ENCODE measurements at regions not wholly inside any gene's neighbourhood (a gene's known extent, or its start where the extent isn't known, plus 50 kb on each side); places are given as distances from the start of the nearest gene placed in this dataset.

DNA sequence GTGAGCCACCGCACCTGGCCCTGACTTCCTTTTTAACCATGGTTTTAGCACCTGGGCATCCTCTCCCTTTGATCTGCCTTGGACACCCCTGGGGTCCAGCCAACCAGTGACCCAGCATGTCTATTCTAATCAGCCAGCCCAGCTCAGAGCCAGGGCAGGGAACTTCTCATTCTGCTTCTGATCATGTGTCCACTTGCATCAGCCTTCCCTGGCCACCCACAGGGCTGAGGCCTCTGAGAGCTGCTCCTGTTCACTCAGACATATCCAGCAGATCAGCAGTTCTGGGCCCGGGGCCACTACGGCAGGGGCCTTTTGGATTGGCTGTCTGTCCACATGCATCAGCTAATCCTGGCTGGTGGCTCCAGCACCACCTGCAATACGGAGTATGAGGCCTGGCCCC lies 117.9 kb upstream of the MAP1LC3B2 start:
- H3K4me3 ChIP-seq (replicated peaks in 1 of 3; ENCODE audit: insufficient read depth in 1 of 3, low read depth in 2 of 3, low read length in 3 of 3): no peak overlapping the region
- no peak overlapping the region for H2AFZ ChIP-seq (ENCODE audit: low read length)
- peaks cover 18% of the 10 kb centered on the region for H3K4me1 ChIP-seq (ENCODE audit: insufficient read depth, low read length)
- H4K20me1 ChIP-seq (ENCODE audit: insufficient read depth, low read length): no peaks in the 10 kb centered on the region
- H3K36me3 ChIP-seq (replicated peaks in 1 of 2; ENCODE audit: control insufficient read depth in 1 of 2, insufficient read depth in 2 of 2, low read length in 2 of 2): no peaks in the 10 kb centered on the region
- POLR2A ChIA-PET: no interaction called here
- peaks cover 1 to 8% of the 10 kb centered on the region in 2 experiments; a peak in 3 of 5 replicates for H3K27me3 ChIP-seq (ENCODE audit: control insufficient read depth in 1 of 2, insufficient read depth in 2 of 2, low read length in 2 of 2)
- DNase-seq (ENCODE audit: low spot score): no peak
- no TSS peak for BruUV-seq (replicated peaks)
- H3K79me2 ChIP-seq (ENCODE audit: insufficient read depth, low read length): no peaks in the 10 kb centered on the region
- H3K27ac ChIP-seq (ENCODE audit: extremely low read length, insufficient read depth, low read length): no peak overlapping the region
- H3K4me2 ChIP-seq (ENCODE audit: low read depth, low read length): no peak overlapping the region
- intact Hi-C loops (cut with micrococcal nuclease; ENCODE audit: unreplicated experiment): no loop called here
- no peak for FAIRE-seq
- H3K9me3 ChIP-seq (ENCODE audit: low read length): no peaks in the 10 kb centered on the region
- no peak for ATAC-seq
- in situ Hi-C loops (cut with HindIII; ENCODE audit: extremely low pct_ligation_motif_present, low pct_unique_long_range_greater_than_20kb): no loop called here
- CTCF ChIA-PET (ENCODE audit: low intra/inter-chr PET ratio, low total read pairs): no interaction called here
- 42% methylated on average over 4 of the region's 4 CpGs for WGBS (ENCODE audit: low lambda C conversion rate)
- H3K9ac ChIP-seq (ENCODE audit: insufficient read depth, low read depth, low read length): no peak overlapping the region
- TF ChIP-seq ZNF75D (CRISPR knock-in tag; IDR thresholded peaks at IDR 0.05; ENCODE audit: borderline replicate concordance) (no peak), ZNF660 (CRISPR knock-in tag; IDR thresholded peaks at IDR 0.05; ENCODE audit: borderline replicate concordance, low read depth) (no peak), DNMT1 (CRISPR knock-in tag; IDR thresholded peaks at IDR 0.05) (no peak), PCBP2 (optimal IDR thresholded peaks at IDR 0.05; ENCODE audit: low read depth, low read length, poor library complexity, severe bottlenecking) (no peak), NAIF1 (CRISPR knock-in tag; IDR thresholded peaks at IDR 0.05; ENCODE audit: borderline replicate concordance) (no peak), ZNF431 (CRISPR knock-in tag; IDR thresholded peaks at IDR 0.05; ENCODE audit: borderline replicate concordance, low read depth) (no peak), ZKSCAN1 (IDR thresholded peaks at IDR 0.05; ENCODE audit: low read length) (no peak), ZKSCAN8 (CRISPR knock-in tag; IDR thresholded peaks at IDR 0.05; ENCODE audit: borderline replicate concordance) (no peak), KAT7 (CRISPR knock-in tag; IDR thresholded peaks at IDR 0.05; ENCODE audit: borderline replicate concordance) (no peak)
- TF ChIP-seq, protein P1, sequence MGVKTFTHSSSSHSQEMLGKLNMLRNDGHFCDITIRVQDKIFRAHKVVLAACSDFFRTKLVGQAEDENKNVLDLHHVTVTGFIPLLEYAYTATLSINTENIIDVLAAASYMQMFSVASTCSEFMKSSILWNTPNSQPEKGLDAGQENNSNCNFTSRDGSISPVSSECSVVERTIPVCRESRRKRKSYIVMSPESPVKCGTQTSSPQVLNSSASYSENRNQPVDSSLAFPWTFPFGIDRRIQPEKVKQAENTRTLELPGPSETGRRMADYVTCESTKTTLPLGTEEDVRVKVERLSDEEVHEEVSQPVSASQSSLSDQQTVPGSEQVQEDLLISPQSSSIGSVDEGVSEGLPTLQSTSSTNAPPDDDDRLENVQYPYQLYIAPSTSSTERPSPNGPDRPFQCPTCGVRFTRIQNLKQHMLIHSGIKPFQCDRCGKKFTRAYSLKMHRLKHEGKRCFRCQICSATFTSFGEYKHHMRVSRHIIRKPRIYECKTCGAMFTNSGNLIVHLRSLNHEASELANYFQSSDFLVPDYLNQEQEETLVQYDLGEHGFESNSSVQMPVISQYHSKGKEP (CRISPR knock-in tag; IDR thresholded peaks at IDR 0.05): no peak
- TF ChIP-seq, protein P2, sequence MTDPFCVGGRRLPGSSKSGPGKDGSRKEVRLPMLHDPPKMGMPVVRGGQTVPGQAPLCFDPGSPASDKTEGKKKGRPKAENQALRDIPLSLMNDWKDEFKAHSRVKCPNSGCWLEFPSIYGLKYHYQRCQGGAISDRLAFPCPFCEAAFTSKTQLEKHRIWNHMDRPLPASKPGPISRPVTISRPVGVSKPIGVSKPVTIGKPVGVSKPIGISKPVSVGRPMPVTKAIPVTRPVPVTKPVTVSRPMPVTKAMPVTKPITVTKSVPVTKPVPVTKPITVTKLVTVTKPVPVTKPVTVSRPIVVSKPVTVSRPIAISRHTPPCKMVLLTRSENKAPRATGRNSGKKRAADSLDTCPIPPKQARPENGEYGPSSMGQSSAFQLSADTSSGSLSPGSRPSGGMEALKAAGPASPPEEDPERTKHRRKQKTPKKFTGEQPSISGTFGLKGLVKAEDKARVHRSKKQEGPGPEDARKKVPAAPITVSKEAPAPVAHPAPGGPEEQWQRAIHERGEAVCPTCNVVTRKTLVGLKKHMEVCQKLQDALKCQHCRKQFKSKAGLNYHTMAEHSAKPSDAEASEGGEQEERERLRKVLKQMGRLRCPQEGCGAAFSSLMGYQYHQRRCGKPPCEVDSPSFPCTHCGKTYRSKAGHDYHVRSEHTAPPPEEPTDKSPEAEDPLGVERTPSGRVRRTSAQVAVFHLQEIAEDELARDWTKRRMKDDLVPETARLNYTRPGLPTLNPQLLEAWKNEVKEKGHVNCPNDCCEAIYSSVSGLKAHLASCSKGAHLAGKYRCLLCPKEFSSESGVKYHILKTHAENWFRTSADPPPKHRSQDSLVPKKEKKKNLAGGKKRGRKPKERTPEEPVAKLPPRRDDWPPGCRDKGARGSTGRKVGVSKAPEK (CRISPR knock-in tag; IDR thresholded peaks at IDR 0.05; ENCODE audit: borderline replicate concordance): no peak
- TF ChIP-seq, protein P3, sequence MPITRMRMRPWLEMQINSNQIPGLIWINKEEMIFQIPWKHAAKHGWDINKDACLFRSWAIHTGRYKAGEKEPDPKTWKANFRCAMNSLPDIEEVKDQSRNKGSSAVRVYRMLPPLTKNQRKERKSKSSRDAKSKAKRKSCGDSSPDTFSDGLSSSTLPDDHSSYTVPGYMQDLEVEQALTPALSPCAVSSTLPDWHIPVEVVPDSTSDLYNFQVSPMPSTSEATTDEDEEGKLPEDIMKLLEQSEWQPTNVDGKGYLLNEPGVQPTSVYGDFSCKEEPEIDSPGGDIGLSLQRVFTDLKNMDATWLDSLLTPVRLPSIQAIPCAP (CRISPR knock-in tag; IDR thresholded peaks at IDR 0.05; ENCODE audit: low read depth): no peak
- TF ChIP-seq, protein P4, sequence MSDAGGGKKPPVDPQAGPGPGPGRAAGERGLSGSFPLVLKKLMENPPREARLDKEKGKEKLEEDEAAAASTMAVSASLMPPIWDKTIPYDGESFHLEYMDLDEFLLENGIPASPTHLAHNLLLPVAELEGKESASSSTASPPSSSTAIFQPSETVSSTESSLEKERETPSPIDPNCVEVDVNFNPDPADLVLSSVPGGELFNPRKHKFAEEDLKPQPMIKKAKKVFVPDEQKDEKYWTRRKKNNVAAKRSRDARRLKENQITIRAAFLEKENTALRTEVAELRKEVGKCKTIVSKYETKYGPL (CRISPR knock-in tag; IDR thresholded peaks at IDR 0.05): no peak
- TF ChIP-seq, protein P5, sequence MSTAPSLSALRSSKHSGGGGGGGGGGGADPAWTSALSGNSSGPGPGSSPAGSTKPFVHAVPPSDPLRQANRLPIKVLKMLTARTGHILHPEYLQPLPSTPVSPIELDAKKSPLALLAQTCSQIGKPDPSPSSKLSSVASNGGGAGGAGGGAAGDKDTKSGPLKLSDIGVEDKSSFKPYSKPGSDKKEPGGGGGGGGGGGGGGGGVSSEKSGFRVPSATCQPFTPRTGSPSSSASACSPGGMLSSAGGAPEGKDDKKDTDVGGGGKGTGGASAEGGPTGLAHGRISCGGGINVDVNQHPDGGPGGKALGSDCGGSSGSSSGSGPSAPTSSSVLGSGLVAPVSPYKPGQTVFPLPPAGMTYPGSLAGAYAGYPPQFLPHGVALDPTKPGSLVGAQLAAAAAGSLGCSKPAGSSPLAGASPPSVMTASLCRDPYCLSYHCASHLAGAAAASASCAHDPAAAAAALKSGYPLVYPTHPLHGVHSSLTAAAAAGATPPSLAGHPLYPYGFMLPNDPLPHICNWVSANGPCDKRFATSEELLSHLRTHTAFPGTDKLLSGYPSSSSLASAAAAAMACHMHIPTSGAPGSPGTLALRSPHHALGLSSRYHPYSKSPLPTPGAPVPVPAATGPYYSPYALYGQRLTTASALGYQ (CRISPR knock-in tag; IDR thresholded peaks at IDR 0.05): no peak
- TF ChIP-seq, protein P6, sequence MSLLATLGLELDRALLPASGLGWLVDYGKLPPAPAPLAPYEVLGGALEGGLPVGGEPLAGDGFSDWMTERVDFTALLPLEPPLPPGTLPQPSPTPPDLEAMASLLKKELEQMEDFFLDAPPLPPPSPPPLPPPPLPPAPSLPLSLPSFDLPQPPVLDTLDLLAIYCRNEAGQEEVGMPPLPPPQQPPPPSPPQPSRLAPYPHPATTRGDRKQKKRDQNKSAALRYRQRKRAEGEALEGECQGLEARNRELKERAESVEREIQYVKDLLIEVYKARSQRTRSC (CRISPR knock-in tag; IDR thresholded peaks at IDR 0.05; ENCODE audit: low read depth): no peak
